Astrocyte of the cerebellum (primary cell): ENCODE measurements at regions not wholly inside any gene's neighbourhood (a gene's known extent, or its start where the extent isn't known, plus 50 kb on each side); places are given as distances from the start of the nearest gene placed in this dataset.

Source experiments
- DNase-seq: peaks from one replicate; pipeline ENCODE4 v3.0.0-alpha.2; 2011; ENCODE audit warnings: low read depth
- H3K4me3 ChIP-seq: 2 replicates; pipeline ENCODE4 v1.5.1; 2011; ENCODE audit warnings: mild to moderate bottlenecking, low read depth, low read length, moderate library complexity
- CTCF ChIP-seq: IDR thresholded peaks from 2 replicates; pipeline ENCODE4 v1.5.1; 2012; ENCODE audit warnings: low read length, low read depth, moderate library complexity, mild to moderate bottlenecking; ENCODE audit errors: missing control alignments
- in situ Hi-C: cut with HindIII; loops from 2 replicates; pipeline ENCODE4 v1.10.0; 2017; ENCODE audit warnings: low sequenced_read_pairs

GRCh38 chr6:67212584-67212983 is 1422.5 kb upstream of the ADGRB3 start:
- no peak for DNase-seq
- TF ChIP-seq CTCF = no peak
- no peak overlapping the region for H3K4me3 ChIP-seq
- in situ Hi-C loops = no loop called here

- no peak for TF ChIP-seq CTCF
- H3K4me3 ChIP-seq = no peak overlapping the region
- in situ Hi-C loops = no loop called here
- peak; percentile 28 for DNase-seq
Observed at GRCh38 chr6:67210450-67210849, 1424.6 kb upstream of the ADGRB3 start.

GRCh38 chr6:67201563-67201962 is 1433.5 kb upstream of the ADGRB3 start:
- in situ Hi-C loops = no loop called here
- no peak overlapping the region for H3K4me3 ChIP-seq
- no peak for TF ChIP-seq CTCF

GRCh38 chr6:67200626-67201403 is 1434.3 kb upstream of the ADGRB3 start:
- TF ChIP-seq CTCF = no peak

More at GRCh38 chr6:67201563-67201962, 1433.5 kb upstream of the ADGRB3 start:
- no peak for DNase-seq

GRCh38 chr6:67199425-67199824 is 1435.7 kb upstream of the ADGRB3 start:
- DNase-seq = no peak
- in situ Hi-C loops = no loop called here
- no peak overlapping the region for H3K4me3 ChIP-seq
- TF ChIP-seq CTCF = no peak

More at GRCh38 chr6:67200626-67201403, 1434.3 kb upstream of the ADGRB3 start:
- in situ Hi-C loops = no loop called here
- no peak for DNase-seq
- H3K4me3 ChIP-seq = no peak overlapping the region

GRCh38 chr6:67190733-67191132 is 1444.3 kb upstream of the ADGRB3 start:
- TF ChIP-seq CTCF = no peak
- DNase-seq = no peak
- in situ Hi-C loops = no loop called here
- H3K4me3 ChIP-seq = no peak overlapping the region
